ENCODE measurements at regions not wholly inside any gene's neighbourhood (a gene's known extent, or its start where the extent isn't known, plus 50 kb on each side); places are given as distances from the start of the nearest gene placed in this dataset.

- TF ChIP-seq EZH2 (IDR thresholded peaks at IDR 0.05; ENCODE audit: insufficient read depth, low read length) (no peak), CTCF (IDR thresholded peaks at IDR 0.05; ENCODE audit: insufficient read depth, low read depth, low read length) (no peak)
- Mint-ChIP-seq H3K4me1 (ENCODE audit: low read depth, unreplicated experiment) (no peaks in the 10 kb centered on the region), H3K4me3 (ENCODE audit: unreplicated experiment) (no peak overlapping the region), H3K9me3 (ENCODE audit: unreplicated experiment) (peaks cover 22% of the 10 kb centered on the region), H3K36me3 (ENCODE audit: low read depth, unreplicated experiment) (peaks cover 2% of the 10 kb centered on the region), H3K27ac (ENCODE audit: unreplicated experiment) (no peak overlapping the region), H3K27me3 (ENCODE audit: low read depth, unreplicated experiment) (peaks cover 6% of the 10 kb centered on the region)
- Histone ChIP-seq H3K9me3 (ENCODE audit: insufficient read depth, low read depth, low read length) (peaks cover 6% of the 10 kb centered on the region), H3K27ac (ENCODE audit: low read depth, low read length) (no peak overlapping the region), H4K20me1 (ENCODE audit: insufficient read depth, low read length) (no peaks in the 10 kb centered on the region), H2AFZ (ENCODE audit: low read depth, low read length) (no peak overlapping the region), H3K27me3 (ENCODE audit: insufficient read depth, low read length) (no peaks in the 10 kb centered on the region), H3K4me1 (ENCODE audit: insufficient read depth, low read length) (no peaks in the 10 kb centered on the region), H3K9ac (ENCODE audit: low read length) (no peak overlapping the region), H3K36me3 (ENCODE audit: insufficient read depth, low read length) (no peaks in the 10 kb centered on the region), H3K4me2 (ENCODE audit: low read length) (no peak overlapping the region), H3K79me2 (ENCODE audit: insufficient read depth, low read length) (no peaks in the 10 kb centered on the region), H3K4me3 (ENCODE audit: insufficient read depth, low read depth, low read length) (no peak overlapping the region)
- no peak for DNase-seq (ENCODE audit: low read depth)
- no peak for FAIRE-seq
These were observed 82.8 kb upstream of the FGFR2 start for GRCh38 chr10:121680879-121681655.

GRCh38 chr10:121679916-121680315 is 81.7 kb upstream of the FGFR2 start:
- FAIRE-seq (no peak), DNase-seq (ENCODE audit: low read depth) (no peak)
- Histone ChIP-seq H3K9me3 (ENCODE audit: insufficient read depth, low read depth, low read length) (peaks cover 6% of the 10 kb centered on the region), H3K79me2 (ENCODE audit: insufficient read depth, low read length) (no peaks in the 10 kb centered on the region), H3K9ac (ENCODE audit: low read length) (no peak overlapping the region), H4K20me1 (ENCODE audit: insufficient read depth, low read length) (no peaks in the 10 kb centered on the region), H3K36me3 (ENCODE audit: insufficient read depth, low read length) (no peaks in the 10 kb centered on the region), H3K4me3 (ENCODE audit: insufficient read depth, low read depth, low read length) (no peak overlapping the region), H3K4me1 (ENCODE audit: insufficient read depth, low read length) (no peaks in the 10 kb centered on the region), H3K27me3 (ENCODE audit: insufficient read depth, low read length) (no peaks in the 10 kb centered on the region), H3K27ac (ENCODE audit: low read depth, low read length) (no peak overlapping the region), H2AFZ (ENCODE audit: low read depth, low read length) (no peak overlapping the region), H3K4me2 (ENCODE audit: low read length) (no peak overlapping the region)
- no peak overlapping the region for H3K4me3 Mint-ChIP-seq (ENCODE audit: unreplicated experiment)
- no peak overlapping the region for H3K27ac Mint-ChIP-seq (ENCODE audit: unreplicated experiment)
- no peak for TF ChIP-seq EZH2 (IDR thresholded peaks at IDR 0.05; ENCODE audit: insufficient read depth, low read length)
- no peak for TF ChIP-seq CTCF (IDR thresholded peaks at IDR 0.05; ENCODE audit: insufficient read depth, low read depth, low read length)
- H3K9me3 Mint-ChIP-seq (ENCODE audit: unreplicated experiment), result peaks cover 22% of the 10 kb centered on the region
- H3K36me3 Mint-ChIP-seq (ENCODE audit: low read depth, unreplicated experiment), result peaks cover 2% of the 10 kb centered on the region
- no peaks in the 10 kb centered on the region for H3K27me3 Mint-ChIP-seq (ENCODE audit: low read depth, unreplicated experiment)
- H3K4me1 Mint-ChIP-seq (ENCODE audit: low read depth, unreplicated experiment), result no peaks in the 10 kb centered on the region

GRCh38 chr10:121678631-121679174 is 80.5 kb upstream of the FGFR2 start:
- H3K4me3 ChIP-seq (ENCODE audit: insufficient read depth, low read depth, low read length), result no peak overlapping the region
- no peak overlapping the region for H3K4me2 ChIP-seq (ENCODE audit: low read length)
- H3K4me3 Mint-ChIP-seq (ENCODE audit: unreplicated experiment), result no peak overlapping the region
- peaks cover 6% of the 10 kb centered on the region for H3K9me3 ChIP-seq (ENCODE audit: insufficient read depth, low read depth, low read length)
- TF ChIP-seq CTCF (IDR thresholded peaks at IDR 0.05; ENCODE audit: insufficient read depth, low read depth, low read length) (no peak), EZH2 (IDR thresholded peaks at IDR 0.05; ENCODE audit: insufficient read depth, low read length) (no peak)
- no peaks in the 10 kb centered on the region for H3K27me3 ChIP-seq (ENCODE audit: insufficient read depth, low read length)
- peaks cover 22% of the 10 kb centered on the region for H3K9me3 Mint-ChIP-seq (ENCODE audit: unreplicated experiment)
- H3K36me3 Mint-ChIP-seq (ENCODE audit: low read depth, unreplicated experiment), result peaks cover 2% of the 10 kb centered on the region
- H3K36me3 ChIP-seq (ENCODE audit: insufficient read depth, low read length), result no peaks in the 10 kb centered on the region
- FAIRE-seq (no peak), DNase-seq (ENCODE audit: low read depth) (no peak)
- no peaks in the 10 kb centered on the region for H3K4me1 ChIP-seq (ENCODE audit: insufficient read depth, low read length)
- no peaks in the 10 kb centered on the region for H3K79me2 ChIP-seq (ENCODE audit: insufficient read depth, low read length)
- no peaks in the 10 kb centered on the region for H4K20me1 ChIP-seq (ENCODE audit: insufficient read depth, low read length)
- H2AFZ ChIP-seq (ENCODE audit: low read depth, low read length), result no peak overlapping the region
- no peaks in the 10 kb centered on the region for H3K4me1 Mint-ChIP-seq (ENCODE audit: low read depth, unreplicated experiment)
- H3K9ac ChIP-seq (ENCODE audit: low read length), result no peak overlapping the region
- no peaks in the 10 kb centered on the region for H3K27me3 Mint-ChIP-seq (ENCODE audit: low read depth, unreplicated experiment)
- H3K27ac Mint-ChIP-seq (ENCODE audit: unreplicated experiment), result no peak overlapping the region
- no peak overlapping the region for H3K27ac ChIP-seq (ENCODE audit: low read depth, low read length)

Measured in astrocyte (in vitro differentiated cells and primary cell).